NCI-H748 (cell line): ENCODE measurements at regions not wholly inside any gene's neighbourhood (a gene's known extent, or its start where the extent isn't known, plus 50 kb on each side); places are given as distances from the start of the nearest gene placed in this dataset.
A peak's percentile ranks its signal among the peaks of the same experiment; 100 is the strongest.
"Not testable (repeated sequence)": the region's sequence is repeated elsewhere in the genome, so short reads cannot be mapped to it uniquely, and the experiment has no call there.

Source experiments
- DNase-seq: peaks from one replicate; lab custom pipeline; 2025; ENCODE audit not compliant: unreplicated experiment; lab: John Stamatoyannopoulos, UW

- DNase-seq, result no peak
Measured at GRCh38 chr17:77036841-77037381, 103.9 kb upstream of the SEC14L1 start.

GRCh38 chr17:77037943-77038342 lies 102.8 kb upstream of the SEC14L1 start:
- DNase-seq, result no peak

- no peak for DNase-seq
Measured at GRCh38 chr17:77038884-77039555, 101.7 kb upstream of the SEC14L1 start.

GRCh38 chr17:77042476-77043231 lies 98.1 kb upstream of the SEC14L1 start:
- DNase-seq, result peak; percentile 65

- no peak for DNase-seq
Measured at GRCh38 chr17:77045441-77046041, 95.2 kb upstream of the SEC14L1 start.

GRCh38 chr17:77049440-77049839 lies 91.3 kb upstream of the SEC14L1 start:
- DNase-seq, result peak; percentile 7

GRCh38 chr17:77050901-77051300 lies 89.9 kb upstream of the SEC14L1 start:
- not testable (repeated sequence) for DNase-seq

GRCh38 chr17:77054936-77055335 lies 85.8 kb upstream of the SEC14L1 start:
- DNase-seq, result no peak

GRCh38 chr17:77055453-77055852 lies 85.3 kb upstream of the SEC14L1 start:
- no peak for DNase-seq

GRCh38 chr17:77058016-77058415 lies 82.8 kb upstream of the SEC14L1 start:
- DNase-seq, result no peak

GRCh38 chr17:77061669-77062068 lies 79.1 kb upstream of the SEC14L1 start:
- no peak for DNase-seq

GRCh38 chr17:77064598-77064997 lies 76.2 kb upstream of the SEC14L1 start:
- DNase-seq, result no peak

- DNase-seq, result no peak
Measured at GRCh38 chr17:77066165-77066564, 74.6 kb upstream of the SEC14L1 start.

- peak; percentile 67 for DNase-seq
Measured at GRCh38 chr17:77066726-77067409, 73.9 kb upstream of the SEC14L1 start.

- no peak for DNase-seq
Measured at GRCh38 chr17:77068915-77069314, 71.9 kb upstream of the SEC14L1 start.

- no peak for DNase-seq
Measured at GRCh38 chr17:77070888-77071279, 69.9 kb upstream of the SEC14L1 start.

GRCh38 chr17:77071925-77072490 lies 68.8 kb upstream of the SEC14L1 start:
- no peak for DNase-seq

GRCh38 chr17:77072670-77073069 lies 68.1 kb upstream of the SEC14L1 start:
- DNase-seq, result no peak

- DNase-seq, result no peak
Measured at GRCh38 chr17:77074681-77075080, 66.1 kb upstream of the SEC14L1 start.

GRCh38 chr17:77076124-77076830 lies 64.5 kb upstream of the SEC14L1 start:
- peak; percentile 79 for DNase-seq
